ENCODE measurements at regions not wholly inside any gene's neighbourhood (a gene's known extent, or its start where the extent isn't known, plus 50 kb on each side); places are given as distances from the start of the nearest gene placed in this dataset.
"Not testable (repeated sequence)": the region's sequence is repeated elsewhere in the genome, so short reads cannot be mapped to it uniquely, and the experiment has no call there.

DNA sequence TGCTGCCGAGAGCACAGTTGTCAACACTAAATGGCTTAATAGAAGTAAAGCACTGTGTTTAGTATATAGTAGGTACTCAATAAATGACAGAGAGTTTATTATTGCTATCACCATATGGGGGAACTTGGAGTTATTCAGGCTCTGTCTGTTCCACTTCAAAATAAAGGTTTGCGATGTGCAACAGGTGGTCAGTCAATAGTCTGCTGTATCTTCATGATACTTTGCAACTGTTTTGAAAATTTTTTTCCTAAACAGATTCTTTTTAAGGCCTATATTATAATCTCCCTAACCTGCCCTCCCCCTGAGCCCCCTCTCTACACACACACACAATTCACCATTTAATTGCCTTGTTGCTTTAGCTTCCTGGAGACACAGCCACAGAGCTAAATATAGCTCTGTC is 164.7 kb upstream of the NR2F2 start:
- DNase-seq (ENCODE audit: low spot score), result no peak

DNA sequence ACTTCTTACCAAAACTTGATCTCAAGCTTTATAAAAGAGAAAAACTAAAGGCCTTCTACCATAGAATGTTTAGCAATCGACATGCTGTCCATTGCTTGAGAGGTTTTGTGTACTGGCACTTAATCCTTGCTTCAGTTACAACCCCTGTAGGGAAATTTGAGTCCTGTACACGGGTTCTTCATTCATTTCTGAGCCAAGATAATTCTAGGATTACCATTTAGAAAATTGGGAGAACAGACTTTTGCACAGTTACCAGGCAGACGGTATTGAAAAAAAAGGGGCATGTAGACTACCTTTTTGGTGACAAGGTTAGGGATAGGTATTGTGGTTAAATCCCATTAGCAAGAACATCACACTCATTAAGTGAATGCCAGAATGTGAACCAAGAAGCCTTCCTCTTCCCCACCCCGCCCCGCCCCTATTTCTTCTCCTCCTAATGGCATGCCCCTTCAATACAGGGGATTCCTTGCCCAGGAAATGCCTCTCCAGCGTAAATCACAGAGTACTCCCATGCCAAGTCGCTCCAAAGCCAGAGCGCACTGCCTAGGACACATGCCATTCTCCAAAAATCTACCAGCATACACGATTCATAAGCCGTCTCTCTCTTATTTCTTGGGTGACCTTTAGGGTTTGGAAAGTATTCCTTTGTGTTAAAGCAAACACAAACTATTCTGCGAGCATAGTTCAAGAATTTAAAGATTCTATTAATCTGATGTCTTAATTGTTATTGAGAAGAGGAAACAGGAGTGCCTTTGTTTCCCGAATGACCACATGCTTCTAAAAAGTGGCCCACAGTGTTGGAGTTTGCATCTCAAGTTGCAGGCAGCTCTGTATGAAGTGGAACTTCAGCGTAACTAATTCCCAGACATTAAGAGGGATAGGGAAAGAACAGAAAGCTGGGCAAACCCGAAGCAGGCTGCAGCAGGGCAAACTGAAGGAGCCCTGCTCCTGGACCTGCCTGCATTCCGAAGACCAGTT is 164.0 kb upstream of the NR2F2 start:
- DNase-seq (ENCODE audit: low spot score), result no peak

DNA sequence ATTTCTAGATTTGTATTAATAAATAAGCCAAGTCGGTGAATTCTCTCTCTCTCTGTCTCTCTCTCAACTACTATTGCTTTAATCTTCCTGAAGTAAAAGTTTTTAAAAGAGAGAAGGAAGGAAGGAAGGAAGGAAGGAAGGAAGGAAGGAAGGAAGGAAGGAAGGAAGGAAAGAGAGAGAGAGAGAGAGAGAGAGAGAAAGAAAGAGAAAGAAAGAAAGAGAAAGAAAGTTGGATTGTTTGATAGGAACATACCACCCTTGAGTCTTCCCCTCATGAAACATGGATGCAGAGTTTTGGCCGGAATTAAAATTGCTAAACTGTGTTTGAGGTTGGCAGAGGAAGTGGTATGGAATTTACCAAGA is 159.9 kb upstream of the NR2F2 start:
- not testable (repeated sequence) for DNase-seq (ENCODE audit: low spot score)

DNA sequence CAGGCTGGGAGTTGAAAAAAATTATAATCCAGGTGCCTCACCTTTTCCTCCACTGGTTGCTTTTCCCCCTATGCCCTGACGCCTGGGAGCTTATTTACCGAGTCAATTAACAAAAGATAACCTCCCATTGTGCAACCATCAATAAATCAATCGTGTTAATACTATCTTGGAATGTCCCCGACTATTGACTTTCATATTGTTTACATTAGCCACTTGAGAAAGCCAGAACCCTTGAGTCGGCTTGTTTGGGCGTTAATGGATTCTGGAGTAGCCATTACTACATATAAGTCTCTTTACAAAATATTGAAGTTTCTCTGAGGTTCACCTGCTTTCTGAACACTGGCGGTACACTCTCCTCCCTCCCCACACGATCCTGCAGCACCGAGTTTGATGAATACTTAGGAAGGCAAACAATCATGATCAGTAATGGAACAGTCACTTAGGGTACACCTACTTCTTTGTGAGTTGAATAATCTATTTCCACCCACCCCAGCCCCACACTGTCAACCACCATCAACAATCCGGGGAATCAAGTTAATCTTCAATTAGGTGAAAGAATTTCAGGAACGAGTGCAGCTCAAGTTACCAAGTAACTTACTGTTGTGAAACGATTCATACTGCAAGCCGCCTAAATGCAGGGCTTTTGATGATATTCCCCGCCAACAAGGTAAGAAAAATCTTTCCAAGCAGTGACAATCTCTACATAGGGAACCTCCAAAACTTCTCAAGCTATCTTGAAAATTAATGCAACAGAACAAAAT is 159.3 kb upstream of the NR2F2 start:
- no peak for DNase-seq (ENCODE audit: low spot score)

DNA sequence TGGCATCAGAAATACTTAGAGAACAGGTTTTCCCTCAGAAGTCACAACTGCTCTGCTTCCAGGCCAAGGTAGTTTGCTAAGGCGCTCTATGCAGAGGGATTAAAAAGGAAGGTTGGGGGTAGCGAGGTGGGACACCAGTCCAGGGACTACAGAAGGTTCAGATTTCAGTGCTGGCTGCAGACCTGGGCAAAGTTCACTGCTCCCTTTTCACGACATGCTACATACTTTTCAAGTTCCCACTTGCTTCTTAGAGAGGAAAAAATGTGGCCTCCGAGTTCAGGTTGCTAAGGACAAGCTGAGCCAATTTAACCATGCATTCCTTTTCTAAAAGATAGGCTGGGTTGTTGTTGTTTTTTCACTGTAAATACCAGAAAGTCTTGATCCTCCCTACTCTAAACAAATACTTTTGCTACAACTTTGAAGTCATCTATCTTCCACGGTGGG is 158.6 kb upstream of the NR2F2 start:
- no peak for DNase-seq (ENCODE audit: low spot score)

DNA sequence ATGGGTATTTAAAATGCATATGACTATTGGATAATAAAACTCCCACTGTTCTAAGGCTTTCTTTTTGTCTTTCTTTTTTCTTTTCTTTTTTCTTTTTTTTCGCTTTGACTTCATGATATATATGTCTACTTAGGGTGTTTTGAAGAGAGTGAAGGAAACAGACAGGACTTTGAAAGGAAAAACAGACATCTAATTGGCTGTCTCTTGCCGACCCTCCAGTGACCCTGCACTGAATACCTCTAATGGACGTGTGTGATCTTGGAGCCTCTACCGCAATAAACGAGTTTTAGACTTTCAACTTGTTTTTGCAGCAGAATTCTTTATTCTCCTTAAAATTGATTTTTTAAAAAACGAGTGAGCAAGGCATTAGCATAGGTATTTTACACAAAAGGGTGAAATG is 158.1 kb upstream of the NR2F2 start:
- DNase-seq (ENCODE audit: low spot score), result no peak

DNA sequence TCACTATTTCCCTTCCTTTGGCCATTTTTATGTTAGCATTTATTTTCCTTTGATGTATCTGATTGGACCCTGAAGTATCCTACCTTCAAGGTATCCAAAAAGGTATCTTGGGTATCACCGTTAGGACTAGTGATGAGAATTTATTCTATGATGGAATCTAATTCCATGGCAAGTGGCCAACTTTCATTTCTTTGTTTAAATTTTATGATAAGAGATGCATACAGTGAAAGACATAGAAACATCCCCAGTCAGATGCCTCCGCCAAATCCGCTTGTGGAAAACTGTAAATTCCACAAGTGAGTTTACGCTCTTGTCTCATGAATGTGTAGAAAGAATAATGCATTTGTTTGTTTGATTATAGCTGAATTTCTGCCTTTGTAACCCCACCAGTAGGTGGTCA is 153.7 kb upstream of the NR2F2 start:
- DNase-seq (ENCODE audit: low spot score), result no peak

DNA sequence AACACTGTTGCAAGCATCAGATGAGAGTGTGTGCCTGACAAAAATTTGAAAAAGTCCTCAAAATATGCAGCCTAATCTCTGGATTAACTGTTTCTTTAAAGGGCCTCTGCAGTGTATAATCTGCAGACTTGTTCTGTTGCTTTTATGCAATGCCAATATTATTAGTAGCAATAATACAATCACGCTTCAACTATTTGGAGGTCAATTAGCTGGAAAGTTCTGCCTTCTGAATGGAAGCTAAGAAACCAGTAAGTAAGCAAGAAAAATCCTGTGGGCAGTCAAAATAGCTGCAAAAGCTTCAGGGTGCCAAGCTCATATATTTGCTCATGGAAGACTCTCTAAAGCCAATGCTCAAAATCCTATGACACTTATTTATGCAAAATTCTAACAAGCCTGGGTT is 153.2 kb upstream of the NR2F2 start:
- DNase-seq (ENCODE audit: low spot score), result no peak

DNA sequence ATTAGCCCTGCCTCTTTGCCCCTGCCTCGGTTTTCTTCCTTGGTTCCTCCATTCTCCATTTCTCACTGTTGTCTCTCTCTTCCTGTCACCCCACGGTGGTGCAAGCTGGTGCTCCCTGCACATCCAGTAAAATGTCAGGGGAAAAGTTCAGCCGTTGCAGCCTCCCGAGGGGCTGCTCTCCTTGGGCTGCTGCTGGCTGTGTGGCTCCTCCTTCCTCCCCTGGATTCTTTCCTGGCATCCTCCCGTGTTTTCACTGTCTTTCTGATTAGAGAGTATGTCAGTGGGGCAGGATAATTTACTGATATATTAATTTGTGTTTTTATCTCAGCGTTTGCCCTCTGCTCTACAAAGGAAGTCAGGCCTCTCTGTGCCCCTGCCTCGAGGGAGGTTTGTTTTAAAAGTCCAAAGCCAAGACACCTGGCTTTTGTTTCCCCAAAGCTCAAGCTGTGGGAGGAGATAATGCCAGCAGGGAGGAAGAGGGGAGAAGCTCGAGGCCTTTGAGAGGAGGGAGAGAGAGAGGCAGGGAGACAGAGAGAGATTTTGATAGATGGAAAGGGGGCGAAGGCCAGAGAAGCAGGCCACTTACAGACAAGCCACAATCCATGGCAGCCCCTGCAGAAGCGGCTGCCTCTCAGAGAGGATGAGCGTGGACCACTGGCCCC is 150.3 kb upstream of the NR2F2 start:
- DNase-seq (ENCODE audit: low spot score), result no peak

DNA sequence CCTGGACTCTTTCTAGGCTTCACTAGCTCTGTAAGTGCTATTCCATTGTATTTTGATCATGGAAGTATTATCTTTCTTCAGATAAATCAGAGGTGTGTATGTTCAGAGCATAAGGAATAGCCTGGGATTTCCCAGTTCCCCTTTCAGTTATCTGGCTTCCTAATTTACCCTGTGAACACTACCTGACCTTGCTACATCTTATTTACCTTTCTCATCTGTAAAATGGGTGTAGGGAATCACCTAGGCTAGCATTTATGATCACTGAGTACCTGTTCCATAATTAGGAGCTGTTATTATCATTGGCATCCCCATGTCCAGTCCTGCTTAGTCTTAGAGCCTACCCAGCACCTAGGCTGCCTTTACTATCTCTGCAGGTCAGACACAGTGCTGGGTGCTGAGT is 149.3 kb upstream of the NR2F2 start:
- DNase-seq (ENCODE audit: low spot score), result no peak

DNA sequence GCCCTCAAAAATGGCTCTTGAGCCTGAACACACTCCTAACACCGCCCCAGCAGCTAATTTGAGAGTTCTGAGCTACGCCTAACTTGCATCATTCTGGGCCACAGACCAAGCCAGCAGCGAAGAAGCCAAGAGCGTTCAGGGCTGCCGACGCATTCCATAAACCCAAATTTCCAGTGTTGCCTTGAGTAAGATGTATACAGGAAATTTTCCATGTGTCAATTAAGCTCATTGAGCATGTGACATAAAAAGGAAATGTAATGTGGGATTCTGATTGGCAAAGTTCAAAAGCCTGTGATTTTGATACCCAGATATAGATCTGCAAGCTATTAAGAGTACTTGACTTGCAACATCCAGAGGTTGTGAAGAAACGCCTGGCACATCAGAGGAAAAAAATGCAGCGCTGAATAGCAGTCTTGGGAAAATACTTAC is 148.6 kb upstream of the NR2F2 start:
- DNase-seq (ENCODE audit: low spot score), result no peak

DNA sequence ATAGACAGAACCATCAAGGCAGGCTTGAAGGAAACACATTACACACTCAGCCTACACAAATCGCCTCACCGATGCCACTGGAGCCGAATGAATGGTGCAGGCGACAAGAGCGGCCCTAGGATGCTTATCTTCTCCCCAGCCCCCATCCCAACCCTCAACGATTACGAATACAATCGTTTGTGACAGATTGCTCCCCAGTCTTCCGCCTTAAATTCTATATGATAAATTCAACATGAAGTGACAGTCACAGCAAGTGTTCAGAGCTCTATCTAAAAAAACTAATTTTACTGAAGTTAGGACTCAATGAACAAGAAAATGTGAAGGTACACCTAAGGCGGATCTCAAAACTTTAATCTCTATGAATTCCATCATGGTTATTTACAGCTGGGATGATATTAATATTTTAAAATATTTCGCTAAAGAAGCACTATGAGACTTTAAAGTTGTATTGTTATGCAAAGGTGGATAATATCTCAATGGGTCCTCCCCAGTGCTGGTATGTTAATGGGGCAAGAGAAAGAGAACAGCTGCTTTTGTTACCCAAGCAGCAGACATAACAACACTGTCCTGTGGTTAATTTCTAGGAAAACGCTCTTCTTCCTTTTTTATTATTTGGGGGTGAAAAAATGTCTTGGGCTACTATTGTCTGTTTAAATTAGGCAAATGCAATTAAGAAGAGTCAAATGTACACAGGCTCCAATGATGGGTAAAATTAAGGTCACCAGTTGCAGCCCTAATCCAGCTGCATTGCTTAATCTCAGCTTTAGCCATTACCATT is 147.6 kb upstream of the NR2F2 start:
- DNase-seq (ENCODE audit: low spot score), result no peak

DNA sequence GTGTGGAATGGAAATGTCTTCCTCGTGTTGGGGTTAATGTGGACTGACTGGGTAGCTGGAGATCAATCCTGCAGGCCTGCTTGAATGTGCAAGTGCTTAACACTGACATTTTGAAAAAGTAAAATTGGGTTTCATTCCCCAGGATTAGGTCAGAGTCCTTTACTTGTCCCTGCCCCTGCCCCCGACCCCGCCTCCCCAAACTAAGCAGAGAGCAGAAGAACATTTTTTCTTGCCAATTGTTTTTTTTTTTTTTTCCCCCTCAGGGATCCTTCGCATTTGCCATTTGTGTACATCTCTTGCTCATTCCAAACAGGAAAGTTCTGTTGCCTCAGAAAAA is 147.0 kb upstream of the NR2F2 start:
- no peak for DNase-seq (ENCODE audit: low spot score)

DNA sequence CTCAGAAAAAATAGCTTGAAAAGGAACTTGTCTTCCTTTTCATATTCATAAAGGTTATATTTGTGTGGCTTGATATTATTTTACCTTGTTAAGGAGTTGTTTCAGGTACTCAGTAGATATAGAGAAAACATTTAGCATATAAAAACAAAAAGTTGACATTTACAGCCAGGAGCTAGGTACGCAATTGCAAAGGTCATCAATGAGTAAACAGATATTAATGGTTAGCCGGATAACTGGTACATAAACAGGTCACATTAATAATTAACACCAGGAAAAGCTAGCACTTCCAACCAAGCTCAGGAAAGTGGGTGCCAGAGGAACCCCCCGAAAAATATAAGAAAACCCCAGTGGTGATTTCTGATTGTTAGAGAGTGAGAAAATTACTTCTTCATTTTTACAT is 146.6 kb upstream of the NR2F2 start:
- DNase-seq (ENCODE audit: low spot score), result no peak

DNA sequence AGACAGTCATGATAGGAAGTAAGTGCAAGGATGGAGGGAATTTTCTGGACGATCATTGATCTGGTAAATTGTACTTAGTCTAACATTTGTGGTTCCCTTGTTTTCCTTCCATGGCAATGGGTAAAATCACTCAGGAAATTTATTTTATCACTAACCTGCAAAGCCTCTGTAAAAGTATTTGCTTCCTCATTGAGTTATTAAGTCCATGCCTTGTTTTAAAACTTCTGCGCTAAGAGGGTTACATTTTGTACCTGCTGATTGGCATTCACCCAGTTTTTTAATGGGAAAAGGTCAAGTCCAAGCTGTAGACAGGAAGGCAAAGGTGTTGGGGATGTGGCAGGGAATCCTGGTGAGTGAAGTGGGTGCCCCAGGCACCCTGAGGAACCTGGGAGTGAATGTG is 146.2 kb upstream of the NR2F2 start:
- DNase-seq (ENCODE audit: low spot score), result no peak

DNA sequence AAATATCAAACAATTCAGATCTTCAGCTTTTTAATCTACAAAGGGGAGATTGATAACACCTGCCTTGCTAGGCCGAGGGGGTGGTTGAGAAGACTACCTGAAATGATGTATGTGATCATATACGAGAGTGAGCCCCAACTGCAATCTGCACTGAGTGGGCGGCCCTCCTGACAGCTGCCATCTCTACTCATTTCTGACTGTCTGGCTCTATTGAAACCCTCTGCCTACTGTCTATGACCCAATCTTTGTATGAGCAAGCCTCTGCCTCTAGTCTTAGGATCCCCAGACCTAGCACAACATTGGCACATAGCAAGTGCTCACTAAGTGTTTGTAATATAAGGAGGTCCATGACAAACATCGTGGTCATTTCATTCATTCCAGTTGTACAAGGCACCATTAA is 144.4 kb upstream of the NR2F2 start:
- no peak for DNase-seq (ENCODE audit: low spot score)

DNA sequence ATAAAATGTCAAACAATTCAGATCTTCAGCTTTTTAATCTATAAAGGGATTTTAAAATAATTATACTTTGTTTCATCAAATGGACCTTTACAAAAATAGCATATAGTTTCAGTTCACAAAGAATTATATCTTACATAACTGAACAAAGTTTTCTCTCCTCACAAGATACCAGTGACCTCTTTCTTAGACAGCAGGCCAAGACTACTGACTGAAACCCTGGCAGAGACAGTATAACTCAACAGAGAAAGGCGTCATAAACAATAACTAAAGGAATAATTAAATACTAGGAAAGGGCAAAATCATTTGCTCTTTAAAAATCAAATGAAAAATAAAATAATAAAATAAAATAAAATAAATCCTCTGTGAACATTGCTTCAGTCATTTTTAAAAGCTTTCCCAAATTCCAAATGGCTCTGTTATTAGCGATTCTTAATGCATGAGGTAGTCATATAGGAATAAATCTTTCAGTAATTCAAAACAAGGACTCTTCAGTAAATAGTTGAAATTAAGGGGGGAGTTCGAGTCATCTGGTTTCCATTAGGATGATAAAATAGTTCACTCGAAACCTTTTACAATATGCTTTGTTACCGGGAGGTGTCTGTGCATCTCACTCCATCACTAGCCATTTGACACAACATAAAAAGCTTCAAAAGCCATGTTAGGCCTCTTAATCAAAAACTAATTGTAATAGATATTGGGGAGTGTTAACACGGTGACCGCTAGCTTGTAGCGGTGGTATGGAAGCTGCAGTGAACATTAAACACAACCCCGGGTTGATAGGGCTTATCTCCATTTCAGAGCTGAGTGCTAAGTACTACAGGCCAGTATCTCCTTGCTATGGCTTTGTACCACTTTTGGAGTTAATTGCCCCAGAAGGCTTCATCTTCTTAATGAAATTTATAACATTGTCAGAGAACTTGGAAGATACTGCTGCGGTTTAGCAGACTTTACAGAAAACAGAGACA is 142.9 kb upstream of the NR2F2 start:
- DNase-seq (ENCODE audit: low spot score), result no peak

DNA sequence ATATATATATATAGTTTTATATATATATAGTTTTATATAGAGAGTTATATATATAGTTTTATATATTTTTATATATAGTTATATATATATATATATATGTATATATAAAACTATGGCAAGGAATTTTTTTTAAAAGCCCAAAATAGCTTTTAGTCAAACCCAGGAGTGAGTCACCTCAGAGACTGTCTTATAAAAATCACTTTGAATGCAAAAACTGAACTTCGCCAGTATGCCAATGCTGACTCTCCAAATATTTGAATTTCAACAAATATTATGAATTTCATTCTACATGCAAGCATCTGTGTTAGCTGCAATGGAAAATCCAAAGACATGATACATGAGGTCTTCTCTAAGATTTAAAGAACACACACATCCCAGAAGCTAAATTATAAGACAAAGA is 132.8 kb upstream of the NR2F2 start:
- DNase-seq (ENCODE audit: low spot score), result no peak

DNA sequence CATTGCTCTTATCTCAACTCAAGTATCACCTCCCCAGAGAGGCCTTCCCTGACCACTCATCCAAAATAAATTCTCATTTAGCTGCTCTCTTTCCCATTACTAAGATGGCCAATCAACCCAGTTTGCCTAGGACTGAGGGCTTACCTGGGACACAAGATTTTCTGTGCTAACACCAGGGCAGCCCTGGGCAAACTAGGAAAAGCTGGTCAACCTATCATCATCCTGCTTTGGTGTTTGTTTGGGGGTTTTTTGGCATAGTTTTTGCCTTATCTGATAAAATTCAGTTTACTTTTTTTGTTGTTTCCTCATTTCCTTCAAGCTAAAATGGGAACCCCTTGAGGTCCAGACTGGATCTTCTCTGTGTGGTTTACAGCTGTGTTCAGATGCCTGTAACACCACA is 131.4 kb upstream of the NR2F2 start:
- DNase-seq (ENCODE audit: low spot score), result no peak

DNA sequence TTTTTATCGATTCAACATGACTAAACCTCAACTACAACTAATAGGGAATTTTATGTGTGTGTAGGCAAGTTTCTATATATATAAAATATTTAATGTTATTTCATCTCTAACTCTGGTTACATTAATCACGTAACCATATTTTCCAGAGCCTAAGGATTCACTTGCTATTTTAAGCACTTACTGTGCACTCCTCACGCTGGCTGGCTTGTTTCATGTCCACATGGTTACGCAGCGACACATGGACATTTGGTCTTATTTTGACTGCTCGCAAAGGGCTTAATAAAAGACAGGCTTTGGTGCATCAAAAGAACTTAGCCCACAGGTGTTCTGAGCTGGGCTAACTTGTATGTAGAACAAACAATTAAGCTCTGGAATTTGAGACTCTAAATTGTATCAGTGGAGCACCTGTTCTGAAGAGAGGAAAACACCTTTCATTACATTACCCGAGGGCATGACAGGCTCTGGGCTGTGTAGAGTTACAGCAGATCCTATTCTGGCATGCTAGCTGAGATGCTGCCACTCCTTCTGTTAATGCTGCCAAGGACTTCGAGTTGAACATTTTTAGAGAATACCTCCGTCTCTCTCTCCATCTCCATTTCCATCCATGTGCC is 130.0 kb upstream of the NR2F2 start:
- no peak for DNase-seq (ENCODE audit: low spot score)
